ENCODE measurements at regions not wholly inside any gene's neighbourhood (a gene's known extent, or its start where the extent isn't known, plus 50 kb on each side); places are given as distances from the start of the nearest gene placed in this dataset.
"Not testable (repeated sequence)": the region's sequence is repeated elsewhere in the genome, so short reads cannot be mapped to it uniquely, and the experiment has no call there.

- DNase-seq (no peak), ATAC-seq (no peak)
- intact Hi-C loops (cut with DNase I), result no loop called here
Measured at GRCh38 chrX:94545722-94546121, 871.7 kb downstream of the FAM133A start.

GRCh38 chrX:94551831-94552230 lies 877.8 kb downstream of the FAM133A start:
- intact Hi-C loops (cut with DNase I), result no loop called here
- ATAC-seq, result no peak
- DNase-seq, result no peak

- ATAC-seq (no peak), DNase-seq (no peak)
- intact Hi-C loops (cut with DNase I), result no loop called here
Measured at GRCh38 chrX:94560930-94561329, 886.9 kb downstream of the FAM133A start.

DNA sequence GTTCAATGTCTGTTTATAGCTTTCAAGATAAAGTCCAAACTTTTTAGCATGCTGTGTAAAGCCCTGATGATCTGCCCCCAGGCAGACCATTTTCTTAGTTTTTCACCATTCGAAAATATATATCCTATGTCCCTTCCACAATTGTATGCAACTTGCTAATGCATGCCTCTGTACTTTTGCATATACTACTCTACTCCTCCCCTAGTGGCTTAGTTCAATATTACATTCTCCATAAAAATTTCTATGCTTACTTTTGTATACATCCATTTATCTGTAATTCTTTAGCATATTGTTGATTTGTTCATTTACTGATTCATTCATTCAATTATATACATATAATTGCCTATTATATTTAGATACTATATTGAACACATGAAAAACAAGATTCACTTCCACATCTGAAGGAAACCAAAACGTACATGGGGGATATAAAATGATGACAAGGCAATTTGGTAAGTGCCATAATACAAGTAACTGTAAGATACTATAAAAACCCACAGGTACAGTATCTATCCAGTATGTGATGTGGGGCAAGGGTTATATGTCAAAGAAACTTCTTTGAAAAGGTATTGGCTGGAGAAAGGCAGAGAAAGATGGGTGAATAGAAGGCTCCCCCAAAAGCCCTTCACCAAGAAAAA lies 902.5 kb downstream of the FAM133A start:
- intact Hi-C loops (cut with DNase I), result no loop called here
- no peak for DNase-seq
- ATAC-seq, result no peak

- intact Hi-C loops (cut with DNase I), result no loop called here
- no peak for ATAC-seq
Measured at GRCh38 chrX:94600077-94600476, 926.1 kb downstream of the FAM133A start.

DNA sequence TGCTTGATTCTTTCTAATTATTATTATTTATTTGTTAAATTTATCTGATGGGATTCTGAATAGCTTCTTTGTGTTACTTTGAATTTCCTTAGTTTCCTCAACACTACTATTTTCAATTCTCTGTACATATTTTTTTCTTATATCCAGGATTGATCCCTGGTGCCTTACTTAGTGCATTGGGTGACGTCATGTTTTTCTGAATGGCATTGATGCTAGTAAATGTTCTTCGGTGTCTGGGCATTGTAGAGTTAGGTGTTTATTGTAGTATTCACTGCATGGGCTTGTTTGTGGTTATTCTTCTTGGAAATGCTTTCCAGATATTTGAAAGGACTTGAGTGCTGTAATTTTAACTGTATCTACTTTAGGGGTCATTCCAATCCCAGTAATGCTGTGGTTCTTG lies 938.1 kb downstream of the FAM133A start:
- ATAC-seq (no peak), DNase-seq (no peak)
- intact Hi-C loops (cut with DNase I), result no loop called here

More at GRCh38 chrX:94600077-94600476, 926.1 kb downstream of the FAM133A start:
- no peak for DNase-seq

- DNase-seq (no peak), ATAC-seq (no peak)
- intact Hi-C loops (cut with DNase I), result no loop called here
Measured at GRCh38 chrX:94633237-94633636, 959.2 kb downstream of the FAM133A start.

DNA sequence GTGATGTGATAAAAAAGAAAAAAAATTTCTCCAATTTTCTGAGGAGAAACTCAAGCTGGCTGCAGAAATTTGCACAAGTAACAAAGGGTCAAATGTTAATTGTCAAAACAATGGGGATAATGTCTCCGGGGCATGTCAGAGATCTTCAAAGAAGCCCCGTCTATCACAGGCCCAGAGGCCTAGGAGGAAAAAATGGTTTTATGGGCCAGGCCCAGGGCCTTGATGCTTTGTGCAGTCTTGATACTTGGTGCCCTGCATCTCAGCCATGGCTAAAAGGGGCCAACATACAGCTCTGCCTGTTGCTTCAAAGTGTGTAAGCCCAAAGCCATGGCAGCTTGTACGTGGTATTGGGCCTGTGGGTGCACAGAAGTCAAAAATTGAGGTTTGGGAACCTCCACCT lies 961.0 kb downstream of the FAM133A start:
- intact Hi-C loops (cut with DNase I), result no loop called here
- DNase-seq, result no peak
- no peak for ATAC-seq

DNA sequence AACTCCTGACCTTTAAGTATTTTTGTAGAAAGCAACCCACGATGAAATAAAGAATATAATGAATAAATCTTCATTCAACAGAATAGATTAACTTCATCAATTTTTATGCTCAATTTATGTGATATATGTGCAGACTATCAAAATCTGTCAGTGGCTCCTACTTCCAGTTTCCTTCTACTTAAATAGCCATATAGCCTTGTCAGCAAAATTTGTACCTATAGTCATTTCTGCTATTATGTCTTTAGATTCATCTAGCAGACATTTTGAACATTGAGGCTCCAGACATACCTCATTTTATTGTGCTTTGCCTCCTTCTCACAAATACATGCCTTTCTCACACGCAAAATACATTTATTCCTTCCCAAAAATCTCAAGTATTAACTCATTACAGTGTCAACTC lies 971.7 kb downstream of the FAM133A start:
- ATAC-seq (no peak), DNase-seq (no peak)
- intact Hi-C loops (cut with DNase I), result no loop called here

- no peak for ATAC-seq
- no peak for DNase-seq
- intact Hi-C loops (cut with DNase I), result no loop called here
Measured at GRCh38 chrX:94655180-94655579, 981.2 kb downstream of the FAM133A start.

DNA sequence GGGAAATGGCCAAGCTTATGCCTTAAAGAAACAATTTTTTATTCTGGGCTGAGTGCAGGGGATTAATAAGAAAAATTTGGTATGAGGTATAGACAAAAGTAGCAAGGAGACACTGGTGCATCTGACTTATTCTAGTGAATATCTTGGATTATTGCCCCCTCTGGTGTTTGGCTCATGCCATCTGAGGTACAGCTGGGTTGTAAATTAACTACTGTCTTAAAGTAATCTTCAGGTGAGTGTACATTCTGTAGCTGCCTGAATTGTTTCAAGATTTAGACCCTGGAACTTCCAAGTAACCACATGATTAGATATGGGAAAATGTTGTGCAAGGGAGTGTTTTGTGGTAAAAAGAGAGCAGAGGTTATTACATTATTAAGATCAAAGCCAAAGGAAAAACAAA lies 988.7 kb downstream of the FAM133A start:
- ATAC-seq, result no peak
- intact Hi-C loops (cut with DNase I), result no loop called here

DNA sequence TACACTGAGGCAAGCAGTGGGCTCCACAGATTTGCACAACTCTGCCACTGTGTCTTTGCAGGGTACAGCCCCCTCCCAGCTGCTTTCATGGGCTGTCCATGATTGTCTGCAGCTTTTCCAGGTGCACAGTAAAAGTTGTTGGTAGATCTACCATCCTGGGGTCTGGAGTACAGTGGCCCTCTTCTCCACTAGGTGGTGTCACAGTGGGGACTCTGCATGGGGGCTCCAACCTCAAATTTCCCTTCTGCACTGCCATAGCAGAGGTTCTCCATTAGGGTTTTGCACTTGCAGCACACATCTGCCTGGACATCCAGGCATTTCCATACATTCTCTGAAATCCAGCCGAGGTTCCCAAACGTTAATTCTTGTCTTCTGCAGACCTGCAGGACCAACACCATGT lies 1002.3 kb downstream of the FAM133A start:
- ATAC-seq, result no peak
- intact Hi-C loops (cut with DNase I), result no loop called here

More for the DNA sequence above, 988.7 kb downstream of the FAM133A start:
- no peak for DNase-seq

GRCh38 chrX:94686071-94686470 lies 1012.1 kb downstream of the FAM133A start:
- DNase-seq, result no peak
- intact Hi-C loops (cut with DNase I), result no loop called here
- no peak for ATAC-seq

More for the DNA sequence above, 1002.3 kb downstream of the FAM133A start:
- no peak for DNase-seq

DNA sequence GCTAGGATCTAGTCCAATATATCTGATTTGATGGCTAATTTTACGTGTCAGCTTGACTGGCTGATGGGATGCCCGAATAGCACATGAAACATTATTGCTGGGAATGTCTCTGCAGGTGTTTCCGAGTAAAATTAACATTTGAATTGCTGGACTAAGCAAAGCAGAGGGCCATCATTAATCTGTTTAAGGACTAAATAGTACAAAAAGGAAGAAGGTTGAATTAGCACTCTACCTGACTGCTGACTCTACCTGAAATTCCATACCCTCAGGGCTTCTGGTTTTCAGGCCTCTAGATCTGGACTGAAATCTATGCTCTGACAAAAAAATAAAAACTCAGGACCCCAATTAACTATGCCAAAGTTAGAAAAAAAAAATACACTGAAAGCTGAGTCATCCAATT lies 1021.9 kb downstream of the FAM133A start:
- ATAC-seq, result no peak
- intact Hi-C loops (cut with DNase I), result no loop called here

DNA sequence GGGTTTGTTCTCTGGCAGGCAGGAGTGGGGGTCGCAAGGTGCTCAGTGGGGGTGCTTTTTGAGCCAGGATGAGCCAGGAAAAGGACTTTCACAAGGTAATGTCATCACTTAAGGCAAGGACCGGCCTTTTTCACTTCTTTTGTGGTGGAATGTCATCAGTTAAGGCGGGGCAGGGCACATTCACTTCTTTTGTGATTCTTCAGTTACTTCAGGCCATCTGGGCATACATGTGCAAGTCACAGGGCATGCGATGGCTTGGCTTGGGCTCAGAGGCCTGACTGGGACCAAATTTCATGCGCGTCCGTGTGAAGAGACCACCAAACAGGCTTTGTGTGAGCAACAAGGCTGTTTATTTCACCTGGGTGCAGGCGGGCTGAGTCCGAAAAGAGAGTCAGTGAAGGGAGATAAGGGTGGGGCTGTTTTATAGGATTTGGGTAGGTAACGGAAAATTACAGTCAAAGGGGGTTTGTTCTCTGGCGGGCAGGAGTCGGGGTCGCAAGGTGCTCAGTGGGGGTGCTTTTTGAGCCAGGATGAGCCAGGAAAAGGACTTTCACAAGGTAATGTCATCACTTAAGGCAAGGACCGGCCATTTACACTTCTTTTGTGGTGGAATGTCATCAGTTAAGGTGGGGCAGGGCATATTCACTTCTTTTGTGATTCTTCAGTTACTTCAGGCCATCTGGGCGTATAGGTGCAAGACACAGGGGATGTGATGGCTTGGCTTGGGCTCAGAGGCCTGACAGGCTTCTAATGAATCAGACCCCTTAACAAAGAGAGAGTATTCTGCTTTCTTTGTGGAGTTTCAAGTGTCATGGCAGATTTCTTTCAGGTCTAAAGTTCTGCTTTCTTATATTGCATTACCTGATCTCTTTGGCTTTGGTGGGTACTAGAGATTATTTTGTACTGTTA lies 1030.6 kb downstream of the FAM133A start:
- ATAC-seq; intact Hi-C loops (cut with DNase I); DNase-seq: not testable (repeated sequence)

More for the DNA sequence above, 1021.9 kb downstream of the FAM133A start:
- DNase-seq, result no peak

GRCh38 chrX:94721386-94721785 lies 1047.4 kb downstream of the FAM133A start:
- no peak for ATAC-seq
- intact Hi-C loops (cut with DNase I), result no loop called here
- DNase-seq, result no peak

- intact Hi-C loops (cut with DNase I), result no loop called here
- ATAC-seq (peak in 1 of 2 donors; percentile 30), DNase-seq (no peak)
Measured at GRCh38 chrX:94722578-94722977, 1048.6 kb downstream of the FAM133A start.

- ATAC-seq (no peak), DNase-seq (no peak)
- intact Hi-C loops (cut with DNase I), result no loop called here
Measured at GRCh38 chrX:94742772-94743171, 1068.8 kb downstream of the FAM133A start.

DNA sequence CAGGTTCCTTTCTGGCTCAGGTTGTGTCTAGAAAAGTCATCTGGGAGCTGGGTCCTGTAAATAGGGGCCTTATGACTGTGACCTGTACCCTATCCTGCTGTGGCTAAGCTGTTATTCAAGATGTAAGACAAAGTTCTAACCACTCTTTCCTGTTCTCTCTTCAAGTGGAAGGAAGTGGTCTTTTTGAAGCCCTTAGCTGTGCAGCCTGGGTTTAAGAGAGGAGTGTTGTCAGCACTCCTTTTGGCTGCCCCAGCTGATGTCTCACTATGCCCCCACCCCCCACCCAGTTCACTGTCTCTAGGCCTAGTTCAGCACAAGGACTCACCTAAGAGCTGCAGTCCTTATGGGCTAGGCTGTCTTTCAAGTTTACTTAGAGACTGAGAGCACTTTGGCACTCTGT lies 1069.5 kb downstream of the FAM133A start:
- no peak for DNase-seq
- no peak for ATAC-seq
- intact Hi-C loops (cut with DNase I), result no loop called here

- intact Hi-C loops (cut with DNase I), result no loop called here
- ATAC-seq (no peak), DNase-seq (no peak)
Measured at GRCh38 chrX:94744786-94745185, 1070.8 kb downstream of the FAM133A start.

DNA sequence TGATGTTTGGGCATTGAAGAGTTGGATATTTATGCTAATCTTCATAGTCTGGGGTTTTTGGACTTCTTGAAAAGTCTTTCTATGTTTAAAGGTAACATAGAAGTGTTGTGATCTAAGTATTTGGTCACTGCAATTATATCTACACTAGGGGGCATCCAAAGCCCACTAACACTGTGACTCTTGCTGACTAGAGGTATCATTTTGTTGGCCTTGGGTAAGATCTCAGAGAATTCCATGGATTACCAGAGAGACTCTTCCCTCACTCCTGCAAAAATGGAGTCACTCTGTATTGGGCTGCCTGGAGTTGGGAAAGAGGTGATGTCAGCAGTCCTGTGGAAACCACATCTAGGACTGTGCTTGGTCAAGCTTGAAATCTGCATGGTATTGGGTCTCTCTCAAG lies 1077.6 kb downstream of the FAM133A start:
- ATAC-seq (no peak), DNase-seq (no peak)
- intact Hi-C loops (cut with DNase I), result no loop called here
